ENCODE measurements at regions not wholly inside any gene's neighbourhood (a gene's known extent, or its start where the extent isn't known, plus 50 kb on each side); places are given as distances from the start of the nearest gene placed in this dataset.

DNA sequence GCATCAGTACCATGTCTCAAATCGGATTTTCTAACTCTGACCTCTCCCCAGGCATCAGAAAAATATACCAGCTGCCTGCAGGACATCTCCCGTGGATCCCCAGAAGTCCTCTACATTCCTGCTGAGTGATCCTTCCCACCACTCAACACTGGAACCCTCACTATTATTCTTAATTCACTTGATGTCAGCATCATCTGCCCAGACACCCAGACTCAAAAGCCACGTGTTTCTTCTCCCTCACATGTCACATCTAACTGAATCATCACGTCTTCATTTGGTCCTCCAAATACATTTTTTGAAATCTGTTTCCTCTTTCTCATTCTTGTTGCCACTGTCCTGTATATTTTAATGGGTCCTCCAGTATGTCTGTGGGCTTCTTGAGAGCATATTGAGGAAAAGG, 218.6 kb downstream of the HRH4 start:
- no peaks in the 10 kb centered on the region for H3K36me3 Mint-ChIP-seq (ENCODE audit: low read depth)
- intact Hi-C loops (cut with micrococcal nuclease) = no loop called here
- H3K9me3 Mint-ChIP-seq = peaks cover 8% of the 10 kb centered on the region
- no peak overlapping the region for H3K27ac Mint-ChIP-seq
- no peaks in the 10 kb centered on the region for H3K27me3 Mint-ChIP-seq
- H3K4me3 Mint-ChIP-seq = no peak overlapping the region
- no peaks in the 10 kb centered on the region for H3K4me1 Mint-ChIP-seq (ENCODE audit: low read depth)

DNA sequence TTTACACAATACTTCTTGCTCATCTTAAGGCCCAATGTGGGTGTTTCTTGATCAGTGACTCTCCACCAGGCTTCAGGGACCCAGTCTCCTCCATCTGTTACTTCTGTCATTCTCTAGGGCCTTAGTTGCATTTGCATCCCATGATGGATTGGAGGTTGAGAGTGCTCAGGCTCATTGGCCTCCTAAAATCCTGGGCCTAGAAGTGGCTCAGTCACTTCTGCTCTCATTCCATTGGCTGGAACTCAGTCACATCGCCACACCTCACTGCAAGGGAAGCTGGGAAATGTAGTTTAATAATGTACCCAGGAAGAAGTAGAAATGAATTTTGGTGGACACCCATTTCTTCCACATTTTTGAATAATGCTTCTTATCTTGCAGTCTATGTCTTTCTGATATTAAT, 223.5 kb downstream of the HRH4 start:
- H3K9me3 Mint-ChIP-seq = peaks cover 8% of the 10 kb centered on the region
- no peak overlapping the region for H3K27ac Mint-ChIP-seq
- H3K4me3 Mint-ChIP-seq = no peak overlapping the region
- no peaks in the 10 kb centered on the region for H3K27me3 Mint-ChIP-seq
- H3K4me1 Mint-ChIP-seq (ENCODE audit: low read depth) = no peaks in the 10 kb centered on the region
- H3K36me3 Mint-ChIP-seq (ENCODE audit: low read depth) = no peaks in the 10 kb centered on the region
- intact Hi-C loops (cut with micrococcal nuclease) = no loop called here

DNA sequence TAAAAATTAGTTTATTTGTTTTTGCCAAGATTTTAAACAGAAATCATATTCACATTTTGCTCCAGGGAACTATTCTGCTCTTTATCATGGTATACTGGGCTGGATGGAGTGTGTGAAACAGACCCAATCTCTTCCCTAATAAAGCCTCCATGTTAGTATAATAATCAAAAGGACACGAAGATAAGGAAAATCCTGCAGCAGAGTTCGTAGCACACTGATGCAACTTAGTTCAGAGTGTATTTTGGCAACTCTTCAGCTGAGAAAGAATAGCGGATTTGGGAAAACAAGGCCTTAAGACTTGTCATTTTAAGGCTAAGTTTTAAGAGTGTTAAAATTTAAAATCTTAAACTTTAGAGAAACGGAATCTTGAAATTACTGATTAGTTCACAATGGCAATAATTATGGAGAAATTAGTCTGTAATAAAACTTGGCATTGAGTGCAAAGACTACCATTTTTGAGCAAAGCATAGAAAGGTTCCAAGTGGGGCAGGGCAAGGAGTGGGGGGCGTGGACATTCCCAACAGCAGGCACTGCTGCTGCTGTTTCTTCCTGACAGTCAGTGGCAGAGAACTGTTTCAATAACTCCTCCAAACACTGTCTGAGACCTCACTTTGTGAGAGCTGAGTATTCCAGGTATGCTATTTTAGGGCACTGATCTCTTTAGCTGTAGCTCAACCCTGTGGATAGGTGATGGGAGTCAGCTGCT, 225.0 kb downstream of the HRH4 start:
- H3K4me1 Mint-ChIP-seq (ENCODE audit: low read depth) = no peaks in the 10 kb centered on the region
- no peaks in the 10 kb centered on the region for H3K27me3 Mint-ChIP-seq
- no peak overlapping the region for H3K4me3 Mint-ChIP-seq
- peaks cover 8% of the 10 kb centered on the region for H3K9me3 Mint-ChIP-seq
- no peaks in the 10 kb centered on the region for H3K36me3 Mint-ChIP-seq (ENCODE audit: low read depth)
- intact Hi-C loops (cut with micrococcal nuclease) = no loop called here
- H3K27ac Mint-ChIP-seq = no peak overlapping the region

DNA sequence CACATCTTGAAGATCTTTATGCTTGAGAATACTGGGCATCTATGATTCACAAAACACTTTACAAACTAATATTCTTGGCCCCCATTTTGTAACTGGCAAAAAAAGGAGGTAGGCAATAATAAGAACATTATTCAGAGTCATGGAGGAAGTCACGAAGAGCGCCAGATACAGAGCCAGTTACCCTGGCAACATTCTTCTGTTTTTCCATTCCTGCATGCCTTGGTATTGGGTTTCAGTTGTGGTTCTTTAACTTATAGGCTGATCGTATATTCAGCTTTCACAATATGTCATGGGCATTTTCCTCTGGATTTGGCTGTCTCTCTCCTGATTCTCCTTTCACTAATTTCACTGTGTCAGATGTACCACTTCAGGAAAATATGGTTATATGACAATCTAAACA, 234.7 kb downstream of the HRH4 start:
- intact Hi-C loops (cut with micrococcal nuclease) = no loop called here
- Mint-ChIP-seq H3K9me3 (peaks cover 8% of the 10 kb centered on the region), H3K27me3 (no peaks in the 10 kb centered on the region), H3K4me3 (no peak overlapping the region), H3K27ac (no peak overlapping the region), H3K4me1 (ENCODE audit: low read depth) (no peaks in the 10 kb centered on the region), H3K36me3 (ENCODE audit: low read depth) (no peaks in the 10 kb centered on the region)

DNA sequence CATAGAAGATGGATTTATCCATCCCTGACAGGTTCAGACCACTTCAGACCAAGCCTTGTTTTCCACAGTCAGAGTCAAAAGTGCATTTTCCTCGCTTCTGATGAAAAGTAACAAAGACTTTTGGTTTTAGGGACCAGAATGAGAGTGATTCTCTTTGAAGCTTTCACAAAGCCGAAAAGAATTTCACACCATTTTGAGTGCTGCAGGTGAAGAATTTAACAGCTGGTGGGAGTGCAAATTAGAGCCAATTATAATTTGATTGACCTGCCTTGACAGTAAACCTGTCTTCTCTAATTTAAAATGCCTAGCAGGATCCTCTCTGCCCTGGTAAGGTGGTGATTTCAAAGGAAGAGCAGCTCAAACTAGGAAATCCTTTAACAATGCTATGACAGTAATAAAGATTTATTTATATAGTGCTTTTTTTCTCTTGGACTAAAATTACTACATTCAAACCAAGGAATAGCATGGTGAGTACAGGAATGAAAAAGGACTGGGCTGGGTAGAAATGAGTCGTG, 241.6 kb downstream of the HRH4 start:
- Mint-ChIP-seq H3K4me3 (no peak overlapping the region), H3K4me1 (ENCODE audit: low read depth) (no peaks in the 10 kb centered on the region), H3K36me3 (ENCODE audit: low read depth) (no peaks in the 10 kb centered on the region), H3K27ac (no peak overlapping the region), H3K9me3 (peaks cover 12% of the 10 kb centered on the region), H3K27me3 (no peaks in the 10 kb centered on the region)
- intact Hi-C loops (cut with micrococcal nuclease) = no loop called here

DNA sequence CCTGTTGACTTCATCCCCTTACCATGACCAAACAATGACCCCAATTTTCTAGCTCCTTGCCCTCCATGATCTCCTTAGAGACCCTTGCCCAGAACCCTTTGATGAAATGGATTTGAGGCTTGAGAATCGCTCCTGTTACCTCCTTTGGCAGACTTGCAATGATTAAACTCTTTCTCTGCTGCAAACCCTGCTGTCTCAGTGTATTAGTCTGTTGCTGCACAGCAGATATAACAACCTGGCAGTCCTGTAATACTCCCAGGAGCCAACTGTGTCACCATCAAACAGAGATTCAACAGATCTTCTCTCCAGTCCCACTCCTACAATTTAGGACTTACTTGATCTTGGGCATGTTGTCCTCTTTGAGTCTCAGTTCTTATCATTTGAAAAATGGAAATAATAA, 242.9 kb downstream of the HRH4 start:
- no peaks in the 10 kb centered on the region for H3K4me1 Mint-ChIP-seq (ENCODE audit: low read depth)
- no peak overlapping the region for H3K27ac Mint-ChIP-seq
- no peaks in the 10 kb centered on the region for H3K27me3 Mint-ChIP-seq
- no peaks in the 10 kb centered on the region for H3K36me3 Mint-ChIP-seq (ENCODE audit: low read depth)
- intact Hi-C loops (cut with micrococcal nuclease) = no loop called here
- peaks cover 12% of the 10 kb centered on the region for H3K9me3 Mint-ChIP-seq
- H3K4me3 Mint-ChIP-seq = no peak overlapping the region

DNA sequence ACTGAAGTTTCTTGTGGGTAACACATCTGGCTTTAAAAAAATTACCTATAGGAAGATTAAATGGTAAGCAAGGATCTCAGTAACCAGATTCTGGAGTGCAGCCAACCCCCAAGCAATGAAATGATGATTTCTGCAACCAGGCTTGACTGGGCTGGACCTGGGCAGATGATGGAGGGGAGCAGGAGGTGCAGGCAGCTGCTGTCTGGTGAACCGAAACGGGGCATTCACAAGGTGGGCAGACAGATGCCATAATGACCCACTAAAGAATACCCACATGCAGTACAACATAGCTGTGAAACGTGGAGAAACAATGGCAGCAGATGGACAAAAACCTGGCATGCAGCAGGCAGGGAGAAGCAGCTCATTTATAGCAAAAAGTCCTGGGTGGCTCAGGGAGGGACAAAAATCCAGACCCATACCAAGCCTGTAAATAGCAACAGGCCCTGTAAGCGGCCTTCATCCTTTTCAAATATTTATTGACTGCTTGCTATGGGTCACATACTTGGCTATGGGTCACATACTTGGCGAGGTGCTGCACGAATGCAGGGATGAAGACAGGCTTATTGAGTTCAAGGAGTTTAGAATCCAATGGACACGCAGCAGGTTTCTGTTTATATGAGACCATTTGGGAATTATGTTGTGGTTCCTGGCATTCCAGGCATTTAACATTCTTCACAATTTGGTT, 244.7 kb downstream of the HRH4 start:
- H3K4me3 Mint-ChIP-seq = no peak overlapping the region
- H3K36me3 Mint-ChIP-seq (ENCODE audit: low read depth) = no peaks in the 10 kb centered on the region
- intact Hi-C loops (cut with micrococcal nuclease) = no loop called here
- no peaks in the 10 kb centered on the region for H3K4me1 Mint-ChIP-seq (ENCODE audit: low read depth)
- no peaks in the 10 kb centered on the region for H3K27me3 Mint-ChIP-seq
- H3K27ac Mint-ChIP-seq = no peak overlapping the region
- peaks cover 12% of the 10 kb centered on the region for H3K9me3 Mint-ChIP-seq

DNA sequence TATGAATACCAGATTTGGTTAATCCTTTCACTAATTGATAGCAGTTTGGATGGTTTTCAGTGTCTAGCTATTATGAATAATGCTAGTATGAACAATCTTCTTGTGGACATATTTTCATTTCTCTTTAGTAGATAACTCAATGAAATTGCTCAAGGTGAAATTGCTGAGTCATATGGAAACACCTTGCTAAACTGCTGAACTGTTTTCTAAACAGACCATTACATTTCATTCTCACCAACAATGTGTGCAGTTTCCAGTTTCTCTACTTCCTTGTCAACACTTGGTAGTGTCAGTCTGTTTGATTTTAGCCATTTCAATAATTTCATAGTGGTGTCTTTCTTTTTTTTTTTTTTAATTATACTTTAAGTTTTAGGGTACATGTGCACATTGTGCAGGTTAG, 250.0 kb downstream of the HRH4 start:
- intact Hi-C loops (cut with micrococcal nuclease) = no loop called here
- Mint-ChIP-seq H3K9me3 (no peaks in the 10 kb centered on the region), H3K27me3 (no peaks in the 10 kb centered on the region), H3K4me3 (no peak overlapping the region), H3K4me1 (ENCODE audit: low read depth) (no peaks in the 10 kb centered on the region), H3K36me3 (ENCODE audit: low read depth) (no peaks in the 10 kb centered on the region), H3K27ac (no peak overlapping the region)

DNA sequence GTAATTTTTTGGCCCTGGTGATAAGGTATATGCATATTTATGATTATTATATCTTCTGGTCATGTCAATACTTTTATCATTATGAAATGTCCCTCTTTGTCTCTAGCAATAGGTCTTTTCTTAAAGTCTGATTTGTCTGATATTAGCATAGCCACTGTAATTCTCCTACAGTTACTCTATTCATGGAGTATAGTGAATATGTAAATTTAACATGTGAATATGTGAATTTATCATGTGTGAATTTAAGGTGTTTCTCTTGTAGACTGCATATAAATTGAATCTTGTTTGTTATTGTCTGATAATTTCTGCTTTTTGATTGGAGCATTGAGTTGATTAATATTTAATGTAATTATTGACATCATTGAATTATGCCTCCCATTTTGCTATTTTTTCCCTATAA, 259.4 kb downstream of the HRH4 start:
- intact Hi-C loops (cut with micrococcal nuclease) = loop anchor here (5.0 to 10.0 kb wide), 2 partner anchors 148 to 365 kb away; no protein-coding TSS in a partner anchor
- Mint-ChIP-seq H3K4me3 (no peak overlapping the region), H3K36me3 (ENCODE audit: low read depth) (no peaks in the 10 kb centered on the region), H3K4me1 (ENCODE audit: low read depth) (no peaks in the 10 kb centered on the region), H3K9me3 (no peaks in the 10 kb centered on the region), H3K27me3 (peaks cover 1% of the 10 kb centered on the region), H3K27ac (no peak overlapping the region)

DNA sequence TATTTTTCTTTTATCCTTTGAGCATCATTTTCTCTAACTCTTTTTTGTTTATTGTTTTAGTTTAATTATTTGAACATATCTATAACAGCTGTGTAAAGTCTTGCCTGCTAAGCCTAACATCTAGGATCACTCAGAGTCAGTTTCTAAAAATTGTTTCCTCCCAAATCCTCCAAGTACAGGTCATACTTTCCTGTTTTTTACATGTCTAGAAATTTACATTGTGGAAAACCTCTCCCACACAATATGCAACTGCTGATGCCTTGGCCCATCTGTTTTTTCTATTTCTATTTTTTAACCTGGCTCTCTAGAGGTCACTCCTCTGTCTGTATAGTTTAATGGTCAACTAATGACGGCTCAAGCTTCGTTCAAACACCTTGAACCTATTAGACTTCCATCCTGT, 261.0 kb downstream of the HRH4 start:
- intact Hi-C loops (cut with micrococcal nuclease) = loop anchor here (10.0 kb wide), 1 partner anchor 367 kb away; no protein-coding TSS in a partner anchor
- no peak overlapping the region for H3K27ac Mint-ChIP-seq
- H3K9me3 Mint-ChIP-seq = no peaks in the 10 kb centered on the region
- no peak overlapping the region for H3K4me3 Mint-ChIP-seq
- no peaks in the 10 kb centered on the region for H3K4me1 Mint-ChIP-seq (ENCODE audit: low read depth)
- no peaks in the 10 kb centered on the region for H3K36me3 Mint-ChIP-seq (ENCODE audit: low read depth)
- H3K27me3 Mint-ChIP-seq = peaks cover 1% of the 10 kb centered on the region

DNA sequence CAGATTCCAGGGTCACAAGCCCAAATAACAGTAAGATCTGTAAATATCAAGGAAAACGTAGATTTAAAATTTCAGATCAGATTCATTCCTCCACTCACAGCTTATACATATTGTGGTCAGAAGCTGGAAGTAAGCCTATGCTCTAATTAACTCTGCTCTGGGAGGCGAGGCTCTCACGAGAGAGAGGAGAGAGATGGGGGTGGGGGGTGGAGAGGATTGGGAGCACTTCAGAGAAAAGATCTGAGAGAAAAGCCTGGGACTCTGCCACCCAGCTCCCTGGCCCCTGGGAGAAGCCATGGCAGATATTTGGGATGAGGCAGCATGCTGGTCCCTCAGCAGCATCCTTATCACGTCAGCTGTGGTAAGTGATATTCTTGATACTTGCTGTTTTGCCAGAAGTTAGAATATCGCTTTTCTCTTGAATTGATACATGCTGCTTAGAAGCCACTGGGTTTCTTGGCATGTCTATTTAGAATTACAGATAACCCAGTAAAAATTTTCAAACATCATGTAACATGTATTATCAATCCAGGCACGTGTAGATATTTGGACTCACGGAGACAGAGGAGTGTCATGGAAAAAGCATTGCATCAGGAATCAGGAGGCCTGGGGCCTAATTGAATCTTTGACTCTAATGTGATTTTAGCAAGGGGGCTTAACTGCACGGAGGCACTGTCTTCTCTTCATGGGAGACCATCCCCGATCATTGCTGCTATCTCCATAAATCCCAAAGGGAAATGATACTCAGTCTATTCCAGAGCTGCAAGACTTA, 265.4 kb downstream of the HRH4 start:
- Mint-ChIP-seq H3K4me1 (ENCODE audit: low read depth) (no peaks in the 10 kb centered on the region), H3K9me3 (no peaks in the 10 kb centered on the region), H3K27me3 (peaks cover 1% of the 10 kb centered on the region), H3K27ac (no peak overlapping the region), H3K4me3 (no peak overlapping the region), H3K36me3 (ENCODE audit: low read depth) (no peaks in the 10 kb centered on the region)
- intact Hi-C loops (cut with micrococcal nuclease) = loop anchor here (2.0 to 10.0 kb wide), 2 partner anchors 239 to 371 kb away; no protein-coding TSS in a partner anchor

DNA sequence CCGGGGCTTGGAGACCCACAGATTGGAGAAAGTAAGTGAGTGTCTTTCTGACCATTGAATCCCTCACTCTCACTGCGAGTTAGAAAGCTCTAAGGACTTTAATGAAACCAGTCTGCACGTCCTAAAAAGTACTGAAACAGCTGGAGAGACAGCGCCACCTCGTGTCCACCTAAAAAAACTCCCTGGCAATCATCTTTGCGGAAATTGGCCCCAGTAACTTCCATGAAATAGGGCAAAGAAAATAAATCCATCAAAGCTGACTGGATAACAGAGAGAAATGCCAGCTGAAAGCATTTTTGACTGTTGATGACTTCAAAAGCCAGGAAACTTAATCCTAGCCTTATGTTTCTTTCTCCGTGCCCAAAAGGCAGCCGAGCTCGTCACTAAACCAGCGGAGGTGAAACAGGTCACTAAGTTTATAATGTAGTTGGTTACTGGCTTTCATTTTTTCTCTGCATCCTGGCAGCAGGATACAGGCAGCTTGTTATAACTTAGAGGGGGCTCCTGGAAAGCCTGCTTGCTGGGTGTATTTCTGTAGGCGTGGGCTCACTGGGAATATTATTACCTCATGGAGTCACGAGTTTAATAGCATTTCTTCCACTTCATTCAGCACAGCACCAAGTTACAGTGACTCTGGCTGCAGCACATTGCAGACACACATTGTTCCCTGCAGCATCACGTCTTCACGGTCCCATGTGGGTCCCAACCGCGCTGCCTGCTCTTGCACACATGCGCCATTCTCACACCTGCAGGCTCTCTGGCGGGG, 266.5 kb downstream of the HRH4 start:
- Mint-ChIP-seq H3K36me3 (ENCODE audit: low read depth) (no peaks in the 10 kb centered on the region), H3K4me1 (ENCODE audit: low read depth) (no peaks in the 10 kb centered on the region), H3K4me3 (no peak overlapping the region), H3K9me3 (no peaks in the 10 kb centered on the region), H3K27ac (no peak overlapping the region), H3K27me3 (no peaks in the 10 kb centered on the region)
- intact Hi-C loops (cut with micrococcal nuclease) = loop anchor here (2.0 to 10.0 kb wide), 2 partner anchors 240 to 372 kb away; no protein-coding TSS in a partner anchor

DNA sequence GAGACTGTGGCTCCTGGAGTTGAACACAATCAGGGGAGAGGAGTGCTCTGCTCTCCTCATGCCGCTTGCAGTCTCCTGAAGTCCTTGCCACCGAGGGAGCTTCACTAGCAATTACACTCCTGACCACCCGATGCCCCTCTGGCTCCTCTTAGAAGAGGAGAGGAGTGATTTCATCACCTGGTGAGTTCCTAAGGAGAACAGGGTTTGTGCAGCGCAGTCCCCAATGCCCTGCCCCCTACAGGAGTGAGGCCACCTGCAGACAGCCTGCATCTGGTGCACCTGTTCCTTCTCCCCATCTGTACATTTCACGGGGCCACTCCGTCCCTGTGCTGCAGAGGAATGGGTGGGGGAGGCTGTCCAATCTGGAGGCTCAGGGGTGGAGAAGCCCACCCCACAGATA, 267.2 kb downstream of the HRH4 start:
- Mint-ChIP-seq H3K36me3 (ENCODE audit: low read depth) (no peaks in the 10 kb centered on the region), H3K4me1 (ENCODE audit: low read depth) (no peaks in the 10 kb centered on the region), H3K9me3 (no peaks in the 10 kb centered on the region), H3K27ac (no peak overlapping the region), H3K4me3 (no peak overlapping the region), H3K27me3 (no peaks in the 10 kb centered on the region)
- intact Hi-C loops (cut with micrococcal nuclease) = loop anchor here (2.0 to 10.0 kb wide), 2 partner anchors 241 to 373 kb away; no protein-coding TSS in a partner anchor

Data from dendritic cell treated with granulocyte-macrophage colony-stimulating factor and Interleukin-4, amounts not matched to agents 40 ng/mL and 50 ng/mL, for 4 days (primary cell).